Progenitor cell of endocrine pancreas (in vitro differentiated cells): ENCODE measurements at regions not wholly inside any gene's neighbourhood (a gene's known extent, or its start where the extent isn't known, plus 50 kb on each side); places are given as distances from the start of the nearest gene placed in this dataset.

Experiments
- DNase-seq: peaks from one replicate; pipeline ENCODE4 v3.0.0; 2021; ENCODE audit warnings: low spot score; ENCODE audit not compliant: unreplicated experiment
- H3K27ac Mint-ChIP-seq: 2 replicates; pipeline ENCODE4 v1.8.0; 2021; ENCODE audit warnings: mild to moderate bottlenecking, moderate library complexity, mixed read lengths
- H3K27me3 Mint-ChIP-seq: 2 replicates; pipeline ENCODE4 v1.8.0; 2021; ENCODE audit warnings: mixed read lengths
- H3K36me3 Mint-ChIP-seq: 2 replicates; pipeline ENCODE4 v1.8.0; 2022; ENCODE audit warnings: mixed read lengths; ENCODE audit not compliant: insufficient read depth
- H3K4me1 Mint-ChIP-seq: 2 replicates; pipeline ENCODE4 v1.8.0; 2021; ENCODE audit warnings: low read depth, mixed read lengths
- H3K4me3 Mint-ChIP-seq: 2 replicates; pipeline ENCODE4 v1.8.0; 2021; ENCODE audit warnings: low read depth, mild to moderate bottlenecking, moderate library complexity, mixed read lengths
- H3K9me3 Mint-ChIP-seq: 2 replicates; pipeline ENCODE4 v1.8.0; 2021; ENCODE audit warnings: low read depth, mixed read lengths
- TF ChIP-seq, protein P1 (sequence below): fragments of 200-600 bp; sonication (generic); IDR thresholded peaks from one replicate; pipeline ENCODE4 v1.5.0; 2021; ENCODE audit warnings: antibody characterized with exemption, mild to moderate bottlenecking; ENCODE audit not compliant: unreplicated experiment

DNA sequence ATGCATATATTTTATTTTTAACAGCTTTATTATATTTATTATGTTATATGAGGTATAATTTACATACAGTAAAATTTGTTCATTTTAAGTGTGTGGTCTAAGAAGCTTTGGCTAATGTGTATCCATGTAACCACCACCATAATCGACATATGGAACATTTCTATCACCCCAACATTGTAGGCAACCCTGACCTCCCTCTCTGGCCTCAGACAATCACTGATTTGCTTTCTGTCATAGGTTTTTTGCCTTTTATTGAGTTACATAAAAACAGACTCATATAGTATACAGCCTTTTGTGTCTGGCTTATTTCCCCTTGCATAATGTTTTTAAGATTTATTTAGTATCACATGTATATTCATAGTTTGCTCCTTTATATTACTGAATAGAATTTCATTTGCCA is 90.7 kb upstream of the KL start:
- Mint-ChIP-seq H3K27ac (no peak overlapping the region), H3K4me3 (no peak overlapping the region), H3K9me3 (peaks cover 7% of the 10 kb centered on the region), H3K27me3 (no peaks in the 10 kb centered on the region), H3K4me1 (peaks cover 2% of the 10 kb centered on the region), H3K36me3 (no peaks in the 10 kb centered on the region)
- TF ChIP-seq, protein P1, sequence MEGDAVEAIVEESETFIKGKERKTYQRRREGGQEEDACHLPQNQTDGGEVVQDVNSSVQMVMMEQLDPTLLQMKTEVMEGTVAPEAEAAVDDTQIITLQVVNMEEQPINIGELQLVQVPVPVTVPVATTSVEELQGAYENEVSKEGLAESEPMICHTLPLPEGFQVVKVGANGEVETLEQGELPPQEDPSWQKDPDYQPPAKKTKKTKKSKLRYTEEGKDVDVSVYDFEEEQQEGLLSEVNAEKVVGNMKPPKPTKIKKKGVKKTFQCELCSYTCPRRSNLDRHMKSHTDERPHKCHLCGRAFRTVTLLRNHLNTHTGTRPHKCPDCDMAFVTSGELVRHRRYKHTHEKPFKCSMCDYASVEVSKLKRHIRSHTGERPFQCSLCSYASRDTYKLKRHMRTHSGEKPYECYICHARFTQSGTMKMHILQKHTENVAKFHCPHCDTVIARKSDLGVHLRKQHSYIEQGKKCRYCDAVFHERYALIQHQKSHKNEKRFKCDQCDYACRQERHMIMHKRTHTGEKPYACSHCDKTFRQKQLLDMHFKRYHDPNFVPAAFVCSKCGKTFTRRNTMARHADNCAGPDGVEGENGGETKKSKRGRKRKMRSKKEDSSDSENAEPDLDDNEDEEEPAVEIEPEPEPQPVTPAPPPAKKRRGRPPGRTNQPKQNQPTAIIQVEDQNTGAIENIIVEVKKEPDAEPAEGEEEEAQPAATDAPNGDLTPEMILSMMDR, result no peak
- no peak for DNase-seq

DNA sequence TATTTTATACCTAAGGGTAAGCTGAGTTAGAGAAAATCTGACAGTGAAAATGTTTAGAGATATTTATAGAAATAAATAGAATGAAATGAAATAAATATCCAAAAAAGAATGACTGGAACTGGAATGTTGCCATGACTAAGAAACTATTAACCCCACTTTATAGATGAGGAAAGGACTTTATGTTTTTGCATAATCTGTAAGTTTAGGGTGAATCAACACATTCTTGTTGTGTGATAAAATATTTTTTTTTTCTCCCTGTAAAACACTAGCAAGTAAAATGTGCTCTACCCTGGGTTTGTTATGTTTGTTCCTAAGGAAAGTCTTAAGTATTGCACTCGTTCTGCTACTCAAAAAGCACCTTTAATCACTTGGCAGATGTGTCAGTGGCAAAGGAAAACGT is 83.8 kb upstream of the KL start:
- H3K4me1 Mint-ChIP-seq, result peaks cover 4% of the 10 kb centered on the region
- H3K27me3 Mint-ChIP-seq, result no peaks in the 10 kb centered on the region
- TF ChIP-seq, protein P1, result no peak
- H3K36me3 Mint-ChIP-seq, result no peaks in the 10 kb centered on the region
- no peak overlapping the region for H3K4me3 Mint-ChIP-seq
- H3K27ac Mint-ChIP-seq, result no peak overlapping the region
- DNase-seq, result no peak
- peaks cover 7% of the 10 kb centered on the region for H3K9me3 Mint-ChIP-seq

DNA sequence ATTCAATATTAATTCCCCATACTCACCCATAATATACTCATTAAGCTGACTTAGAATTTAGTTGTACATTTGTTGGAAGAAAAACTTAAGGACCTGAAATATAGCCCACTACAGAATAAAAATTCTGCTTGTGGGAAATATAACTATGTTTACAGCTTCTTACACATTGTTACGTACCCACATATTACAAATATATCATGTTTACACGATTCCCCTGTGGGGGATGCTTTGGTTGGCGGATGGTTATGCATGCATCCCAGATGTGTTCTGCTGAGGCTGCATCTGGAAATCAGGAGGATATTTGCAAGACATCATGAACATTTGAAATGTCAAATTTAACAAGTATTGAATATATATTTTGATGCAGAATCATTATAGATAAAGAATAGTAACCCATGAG is 79.5 kb upstream of the KL start:
- no peaks in the 10 kb centered on the region for H3K9me3 Mint-ChIP-seq
- DNase-seq, result no peak
- H3K4me3 Mint-ChIP-seq, result no peak overlapping the region
- H3K36me3 Mint-ChIP-seq, result no peaks in the 10 kb centered on the region
- no peaks in the 10 kb centered on the region for H3K27me3 Mint-ChIP-seq
- no peak overlapping the region for H3K27ac Mint-ChIP-seq
- TF ChIP-seq, protein P1, result no peak
- H3K4me1 Mint-ChIP-seq, result peaks cover 4% of the 10 kb centered on the region

DNA sequence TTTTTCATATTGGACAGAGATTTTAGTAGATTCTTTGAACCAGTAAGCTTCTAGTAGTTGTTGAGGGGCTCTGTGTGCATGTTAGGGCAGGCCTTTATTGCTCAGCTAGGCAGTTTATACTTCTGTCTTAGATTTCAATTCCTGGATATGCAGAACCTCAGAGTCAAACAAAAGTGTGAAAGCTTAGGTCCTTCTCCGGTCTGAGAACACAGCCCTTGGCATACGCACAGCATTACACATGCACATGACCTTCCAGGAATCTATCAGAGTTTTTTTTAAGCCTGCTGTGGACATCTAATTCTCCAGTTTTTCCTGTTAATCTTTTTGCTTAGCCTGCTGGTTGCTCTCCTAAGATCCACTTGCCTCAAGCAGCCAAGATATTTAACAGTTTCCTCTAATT is 77.9 kb upstream of the KL start:
- DNase-seq, result no peak
- Mint-ChIP-seq H3K36me3 (no peaks in the 10 kb centered on the region), H3K4me3 (no peak overlapping the region), H3K4me1 (peaks cover 4% of the 10 kb centered on the region), H3K27me3 (no peaks in the 10 kb centered on the region), H3K27ac (no peak overlapping the region), H3K9me3 (no peaks in the 10 kb centered on the region)
- TF ChIP-seq, protein P1, result no peak

DNA sequence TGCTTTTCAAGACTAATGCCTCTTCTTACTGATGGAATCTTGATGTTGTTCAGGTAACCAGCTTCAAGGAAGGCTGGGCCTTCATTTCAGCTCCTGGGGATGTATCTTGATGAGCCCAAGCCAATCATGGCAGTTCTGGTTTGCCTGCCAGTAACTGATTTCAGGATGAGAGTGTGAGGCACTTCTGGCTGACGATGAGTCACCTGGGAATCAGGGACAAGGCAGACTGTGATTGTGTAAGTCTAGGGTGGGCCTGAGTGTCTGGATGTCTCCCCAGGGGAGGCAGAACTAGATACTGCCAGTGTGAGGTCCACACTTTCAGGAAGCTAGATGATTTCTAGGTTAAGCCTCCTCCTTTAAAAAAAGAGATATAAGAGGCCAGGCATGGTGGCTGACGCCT is 77.3 kb upstream of the KL start:
- DNase-seq, result no peak
- TF ChIP-seq, protein P1, result no peak
- H3K36me3 Mint-ChIP-seq, result no peaks in the 10 kb centered on the region
- H3K27ac Mint-ChIP-seq, result no peak overlapping the region
- no peak overlapping the region for H3K4me3 Mint-ChIP-seq
- no peaks in the 10 kb centered on the region for H3K27me3 Mint-ChIP-seq
- H3K4me1 Mint-ChIP-seq, result peaks cover 1% of the 10 kb centered on the region
- no peaks in the 10 kb centered on the region for H3K9me3 Mint-ChIP-seq
